ENCODE measurements at regions not wholly inside any gene's neighbourhood (a gene's known extent, or its start where the extent isn't known, plus 50 kb on each side); places are given as distances from the start of the nearest gene placed in this dataset.
"Not testable (repeated sequence)": the region's sequence is repeated elsewhere in the genome, so short reads cannot be mapped to it uniquely, and the experiment has no call there.

DNA sequence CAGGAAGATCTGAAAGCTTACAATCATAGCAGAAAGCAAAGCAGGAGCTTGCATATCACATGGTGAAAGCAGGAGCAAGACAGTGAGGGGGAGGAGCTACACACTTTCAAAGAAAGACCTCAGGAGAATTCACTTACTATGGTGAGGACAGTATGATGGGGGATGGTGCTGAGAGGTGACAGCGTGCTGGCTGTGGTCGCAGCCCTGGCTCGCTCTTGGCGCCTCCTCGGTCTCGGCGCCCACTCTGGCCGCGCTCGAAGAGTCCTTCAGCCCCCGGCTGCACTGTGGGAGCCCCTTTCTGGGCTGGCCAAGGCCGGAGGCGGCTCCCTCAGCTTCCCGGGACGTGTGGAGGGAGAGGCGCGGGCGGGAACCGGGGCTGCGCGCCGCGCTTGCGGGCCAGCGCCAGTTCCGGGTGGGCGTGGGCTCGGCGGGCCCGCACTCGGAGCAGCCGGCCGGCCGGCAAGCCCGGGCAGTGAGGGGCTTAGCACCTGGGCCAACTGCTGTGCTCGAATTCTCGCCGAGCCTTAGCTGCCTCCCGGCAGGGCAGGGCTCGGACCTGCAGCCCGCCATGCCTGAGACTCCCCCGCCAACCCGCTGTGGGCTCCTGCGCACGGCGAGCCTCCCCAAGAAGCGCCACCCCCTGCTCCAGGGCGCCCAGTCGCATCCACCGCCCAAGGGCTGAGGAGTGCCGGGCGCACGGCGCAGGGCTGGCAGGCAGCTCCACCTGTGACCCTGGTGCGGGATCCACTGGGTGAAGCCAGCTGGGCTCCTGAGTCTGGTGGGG lies 131.9 kb upstream of the SPATS2L start:
- no peak for DNase-seq

DNA sequence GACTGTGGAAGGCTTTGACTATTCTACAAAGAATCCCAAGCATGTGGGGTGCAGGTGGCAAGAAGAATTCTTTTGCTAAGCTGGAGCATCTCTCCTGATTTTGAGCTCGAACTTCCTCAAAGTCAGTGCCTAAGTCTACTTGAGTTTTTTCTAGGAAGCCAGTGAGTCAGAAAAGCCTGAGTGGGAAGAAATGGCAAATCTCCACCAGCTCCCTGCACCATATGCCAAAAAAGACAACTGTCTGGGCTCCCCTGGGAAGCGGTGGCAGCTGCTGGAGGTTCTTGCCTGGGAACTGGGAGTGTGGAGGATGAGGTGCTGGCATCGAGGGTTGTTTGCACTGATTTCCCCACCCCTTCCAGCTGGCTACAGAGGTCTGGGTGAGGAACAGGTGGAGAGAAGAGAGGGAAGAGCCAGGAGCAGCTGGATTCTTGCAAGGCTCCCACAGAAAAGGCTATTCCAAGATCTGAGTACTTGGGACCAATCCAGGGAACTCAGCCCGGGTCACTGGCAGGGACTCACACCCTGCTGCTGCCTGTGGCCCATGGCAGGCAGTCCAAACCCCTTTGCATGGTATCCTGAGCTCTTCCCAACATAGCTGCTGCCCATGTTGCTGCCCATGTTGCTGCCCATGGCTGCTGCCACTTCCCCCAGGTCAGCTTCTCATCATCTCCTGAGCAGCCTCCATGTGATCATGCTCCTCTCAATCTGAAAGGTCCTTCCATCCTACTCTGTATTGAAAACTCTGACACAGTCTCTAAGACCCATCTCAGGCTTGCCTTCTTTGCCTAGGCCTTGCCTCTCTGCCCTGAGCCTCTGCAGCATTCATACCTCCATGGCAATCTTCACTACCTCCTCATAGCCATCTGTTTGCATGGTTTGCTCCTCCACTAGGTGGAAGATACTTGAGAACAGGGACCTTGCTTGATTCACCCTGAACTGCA lies 128.3 kb upstream of the SPATS2L start:
- DNase-seq: no peak

- no peak for DNase-seq
Measured at GRCh38 chr2:200179151-200179550, 127.3 kb upstream of the SPATS2L start.

DNA sequence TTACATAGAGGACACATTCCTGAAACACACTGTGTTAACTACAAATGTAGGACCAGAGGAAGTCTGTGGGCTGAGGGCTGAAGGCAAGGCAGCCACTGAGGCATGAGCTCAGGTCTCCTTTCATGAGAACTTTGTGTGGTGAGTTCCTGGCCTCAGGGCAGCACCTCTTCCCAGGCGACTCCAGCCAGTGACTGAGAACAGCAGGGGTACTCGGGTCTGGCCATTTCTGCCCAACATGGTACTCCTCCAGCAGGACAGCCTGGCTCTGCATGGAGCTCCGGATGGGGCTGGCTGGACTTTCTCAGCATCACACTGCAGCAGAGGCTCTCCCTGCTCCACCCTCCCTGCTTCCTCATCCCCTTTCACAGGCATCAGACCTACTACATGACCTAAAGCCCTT lies 125.5 kb upstream of the SPATS2L start:
- DNase-seq: no peak

DNA sequence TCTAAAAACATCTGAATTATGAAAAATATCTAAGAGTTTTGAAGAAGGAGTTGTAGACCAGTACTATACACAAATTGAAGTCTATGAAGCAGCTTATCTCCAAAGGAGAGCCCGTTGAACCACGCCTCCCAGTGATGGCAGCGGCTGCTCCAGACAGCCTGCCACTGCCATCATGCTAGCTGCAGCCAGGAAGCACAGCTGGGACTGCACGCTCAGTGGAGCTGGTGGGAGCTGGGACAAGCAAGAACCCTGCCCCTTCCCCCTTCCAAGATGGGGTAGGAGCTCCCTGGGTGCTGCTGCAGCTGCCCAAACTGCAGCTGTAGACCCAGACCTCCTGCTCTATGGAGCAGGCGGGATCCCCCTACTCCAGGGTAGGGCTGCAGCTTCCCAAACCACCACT lies 124.7 kb upstream of the SPATS2L start:
- DNase-seq: no peak

GRCh38 chr2:200184748-200185627 lies 121.5 kb upstream of the SPATS2L start:
- no peak for DNase-seq

GRCh38 chr2:200185628-200186000 lies 120.9 kb upstream of the SPATS2L start:
- no peak for DNase-seq

GRCh38 chr2:200186002-200186401 lies 120.5 kb upstream of the SPATS2L start:
- DNase-seq: no peak

DNA sequence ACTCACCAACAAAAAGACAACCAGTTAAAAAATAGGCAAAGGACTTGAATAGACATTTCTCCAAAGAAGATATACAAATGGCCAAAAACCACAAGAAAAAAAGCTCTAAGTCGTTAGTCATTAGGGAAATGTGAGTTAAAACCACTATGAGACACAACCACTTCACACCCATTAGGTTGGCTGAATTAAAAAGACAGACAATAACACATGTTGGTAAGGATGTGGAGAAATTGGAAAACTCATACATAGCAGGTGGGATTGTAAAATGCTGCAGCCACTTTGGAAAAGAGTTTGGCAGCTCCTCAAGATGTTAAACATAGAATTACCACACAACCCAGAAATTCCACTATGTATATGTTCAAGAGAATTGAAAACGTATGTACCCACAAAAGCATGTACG lies 117.6 kb upstream of the SPATS2L start:
- no peak for DNase-seq

DNA sequence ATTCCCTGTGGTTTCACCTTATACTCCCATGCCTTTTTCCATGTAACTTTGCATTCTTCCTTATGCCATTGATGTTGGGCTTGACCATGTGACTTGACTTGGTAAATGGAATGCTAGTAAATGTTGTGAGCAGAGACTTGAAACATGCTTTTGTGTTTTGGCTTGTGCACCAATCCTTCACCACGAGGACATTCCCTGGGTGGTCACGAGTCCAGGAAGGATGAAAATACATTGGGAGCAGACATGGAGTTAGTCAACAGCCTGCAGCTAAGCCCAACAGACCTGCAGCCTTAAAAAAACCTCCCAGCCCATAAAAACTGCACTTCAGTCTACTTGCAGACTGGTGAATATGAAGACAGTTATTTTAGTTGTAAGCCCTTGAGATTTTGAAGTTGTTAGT lies 116.5 kb upstream of the SPATS2L start:
- no peak for DNase-seq

GRCh38 chr2:200193331-200193730 lies 113.2 kb upstream of the SPATS2L start:
- DNase-seq: no peak

- DNase-seq: no peak
Measured at GRCh38 chr2:200193791-200194190, 112.7 kb upstream of the SPATS2L start.

- no peak for DNase-seq
Measured at GRCh38 chr2:200194746-200195145, 111.7 kb upstream of the SPATS2L start.

GRCh38 chr2:200199005-200199404 lies 107.5 kb upstream of the SPATS2L start:
- no peak for DNase-seq

DNA sequence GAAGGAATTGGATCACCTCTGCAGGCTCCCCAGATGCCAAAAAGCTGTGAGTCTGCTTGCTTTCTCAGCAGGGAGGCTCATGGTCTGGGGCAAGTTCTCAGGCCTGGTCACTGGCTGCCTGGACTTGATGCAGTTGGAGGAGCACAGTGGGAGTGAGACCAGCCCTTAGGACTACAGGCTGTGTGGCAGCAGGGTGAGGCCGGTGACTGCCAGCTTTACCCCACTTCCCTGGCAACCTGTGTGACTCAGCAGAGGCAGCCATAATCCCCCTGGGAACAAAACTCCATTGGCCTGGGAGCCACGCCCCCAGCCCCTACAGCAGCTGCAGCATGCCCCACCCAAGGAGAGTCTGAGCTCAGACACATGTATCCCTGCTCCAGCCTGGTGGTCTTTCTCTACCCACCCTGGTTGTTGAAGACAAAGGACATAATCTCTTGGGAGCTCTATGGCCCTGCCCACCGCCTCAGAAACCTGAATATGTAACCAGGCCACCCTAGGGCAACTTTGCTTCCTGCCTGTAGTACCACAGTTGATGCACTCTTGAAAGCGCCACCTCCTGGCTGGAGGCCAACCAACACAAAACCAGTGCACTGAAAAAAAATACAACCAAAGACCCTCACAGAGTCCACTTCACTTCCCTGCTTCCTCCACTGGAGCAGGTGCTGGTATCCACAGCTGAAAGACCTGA lies 106.8 kb upstream of the SPATS2L start:
- DNase-seq: no peak

DNA sequence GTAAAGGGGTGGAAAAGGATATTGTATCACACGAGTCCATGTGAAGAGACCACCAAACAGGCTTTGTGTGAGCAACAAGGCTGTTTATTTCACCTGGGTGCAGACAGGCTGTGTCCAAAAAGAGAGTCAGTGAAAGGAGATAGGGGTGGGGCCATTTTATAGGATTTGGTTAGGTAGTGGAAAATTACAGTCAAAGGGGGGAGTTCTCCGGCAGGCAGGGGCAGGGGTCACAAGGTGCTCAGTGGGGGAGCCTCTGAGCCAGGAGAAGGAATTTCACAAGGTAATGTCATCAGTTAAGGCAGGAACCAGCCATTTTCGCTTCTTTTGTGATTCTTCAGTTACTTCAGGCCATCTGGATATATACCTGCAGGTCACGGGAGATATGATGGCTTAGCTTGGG lies 104.7 kb upstream of the SPATS2L start:
- not testable (repeated sequence) for DNase-seq

- DNase-seq: no peak
Measured at GRCh38 chr2:200203381-200203827, 103.1 kb upstream of the SPATS2L start.

DNA sequence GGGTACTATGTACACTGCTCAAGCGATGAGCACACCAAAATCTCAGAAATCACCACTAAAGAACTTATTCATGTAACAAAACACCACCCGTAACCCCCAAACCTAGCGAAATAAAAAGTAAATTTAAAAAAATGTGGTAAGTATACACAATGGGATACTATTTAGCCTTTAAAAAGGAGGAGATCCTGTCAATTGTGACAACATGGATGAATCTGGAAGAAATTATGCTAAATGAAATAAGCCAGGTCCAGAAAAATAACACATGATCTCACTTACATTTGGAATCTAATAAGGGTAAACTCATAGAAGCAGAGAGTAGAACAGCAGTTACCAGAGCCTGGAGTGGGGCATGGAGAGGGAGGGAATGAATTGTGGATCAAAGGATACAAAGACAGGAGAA lies 98.5 kb upstream of the SPATS2L start:
- DNase-seq: no peak

- DNase-seq: no peak
Measured at GRCh38 chr2:200209030-200209429, 97.5 kb upstream of the SPATS2L start.

- no peak for DNase-seq
Measured at GRCh38 chr2:200211643-200212042, 94.8 kb upstream of the SPATS2L start.

- no peak for DNase-seq
Measured at GRCh38 chr2:200212862-200213425, 93.5 kb upstream of the SPATS2L start.

DNA sequence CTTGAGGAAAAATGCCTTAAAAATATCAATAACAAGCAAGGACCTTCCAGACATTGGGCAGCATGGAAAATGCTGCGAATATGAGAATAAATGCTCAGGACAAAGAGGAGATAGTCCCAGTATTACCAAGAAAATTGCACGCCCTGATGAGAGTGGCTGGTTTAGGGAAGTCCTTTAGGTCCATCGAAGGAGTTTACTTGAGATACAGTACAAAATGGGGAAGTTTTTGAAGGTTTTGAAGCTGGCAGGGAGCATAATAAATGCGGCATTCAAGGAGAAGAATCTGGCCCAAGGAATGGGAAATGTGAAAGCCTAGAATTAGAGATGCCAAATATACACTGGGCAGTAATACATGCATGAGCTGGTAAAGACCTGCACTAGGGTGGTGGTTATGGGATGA lies 90.2 kb upstream of the SPATS2L start:
- DNase-seq: no peak
